ENCODE measurements at regions not wholly inside any gene's neighbourhood (a gene's known extent, or its start where the extent isn't known, plus 50 kb on each side); places are given as distances from the start of the nearest gene placed in this dataset.

- no peak for DNase-seq (ENCODE audit: low read depth)
- no peak overlapping the region for H3K4me3 ChIP-seq (ENCODE audit: low read depth, low read length)
- no peak for TF ChIP-seq CTCF (IDR thresholded peaks at IDR 0.05; ENCODE audit: insufficient read depth, low read depth, low read length)
Observed at GRCh38 chr1:38567401-38567800, 292.2 kb downstream of the RRAGC start.

GRCh38 chr1:38565020-38565491, 294.5 kb downstream of the RRAGC start:
- no peak overlapping the region for H3K4me3 ChIP-seq (ENCODE audit: low read depth, low read length)
- no peak for DNase-seq (ENCODE audit: low read depth)

GRCh38 chr1:38563942-38564735, 295.4 kb downstream of the RRAGC start:
- no peak for DNase-seq (ENCODE audit: low read depth)
- no peak for TF ChIP-seq CTCF (IDR thresholded peaks at IDR 0.05; ENCODE audit: insufficient read depth, low read depth, low read length)
- no peak overlapping the region for H3K4me3 ChIP-seq (ENCODE audit: low read depth, low read length)

More at GRCh38 chr1:38565020-38565491, 294.5 kb downstream of the RRAGC start:
- no peak for TF ChIP-seq CTCF (IDR thresholded peaks at IDR 0.05; ENCODE audit: insufficient read depth, low read depth, low read length)

- no peak for TF ChIP-seq CTCF (IDR thresholded peaks at IDR 0.05; ENCODE audit: insufficient read depth, low read depth, low read length)
- no peak for DNase-seq (ENCODE audit: low read depth)
- H3K4me3 ChIP-seq (ENCODE audit: low read depth, low read length) = no peak overlapping the region
Observed at GRCh38 chr1:38561725-38562124, 297.8 kb downstream of the RRAGC start.

GRCh38 chr1:38561110-38561509, 298.5 kb downstream of the RRAGC start:
- no peak overlapping the region for H3K4me3 ChIP-seq (ENCODE audit: low read depth, low read length)
- DNase-seq (ENCODE audit: low read depth) = no peak
- TF ChIP-seq CTCF (IDR thresholded peaks at IDR 0.05; ENCODE audit: insufficient read depth, low read depth, low read length) = no peak

- H3K4me3 ChIP-seq (ENCODE audit: low read depth, low read length) = no peak overlapping the region
- no peak for TF ChIP-seq CTCF (IDR thresholded peaks at IDR 0.05; ENCODE audit: insufficient read depth, low read depth, low read length)
- no peak for DNase-seq (ENCODE audit: low read depth)
Observed at GRCh38 chr1:38560457-38560856, 299.1 kb downstream of the RRAGC start.

Measured in fibroblast of villous mesenchyme (primary cell).